ENCODE measurements at regions not wholly inside any gene's neighbourhood (a gene's known extent, or its start where the extent isn't known, plus 50 kb on each side); places are given as distances from the start of the nearest gene placed in this dataset.

- DNase-seq, result no peak
Observed at GRCh38 chr6:5946701-5947100, 60.0 kb downstream of the NRN1 start.

GRCh38 chr6:5946181-5946580, 60.5 kb downstream of the NRN1 start:
- DNase-seq, result no peak

DNA sequence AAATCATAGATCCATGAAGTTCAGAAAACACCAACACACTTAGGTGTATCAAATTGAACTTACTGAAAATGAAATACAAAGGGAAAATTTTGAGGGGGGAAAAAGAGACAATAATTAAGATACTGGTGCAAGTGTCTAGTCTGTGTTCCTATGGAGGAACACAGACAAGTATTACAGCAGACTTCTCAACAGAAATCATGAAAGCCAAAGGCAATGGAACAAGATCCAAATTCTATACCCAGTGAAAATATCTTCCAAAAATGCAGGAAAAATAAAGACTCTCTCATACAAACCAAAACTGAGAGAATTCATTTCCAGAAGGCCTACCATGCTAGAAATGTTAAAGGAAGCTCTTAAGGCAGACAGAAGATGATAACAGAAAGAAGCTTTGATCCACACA, 63.1 kb downstream of the NRN1 start:
- DNase-seq, result no peak

DNA sequence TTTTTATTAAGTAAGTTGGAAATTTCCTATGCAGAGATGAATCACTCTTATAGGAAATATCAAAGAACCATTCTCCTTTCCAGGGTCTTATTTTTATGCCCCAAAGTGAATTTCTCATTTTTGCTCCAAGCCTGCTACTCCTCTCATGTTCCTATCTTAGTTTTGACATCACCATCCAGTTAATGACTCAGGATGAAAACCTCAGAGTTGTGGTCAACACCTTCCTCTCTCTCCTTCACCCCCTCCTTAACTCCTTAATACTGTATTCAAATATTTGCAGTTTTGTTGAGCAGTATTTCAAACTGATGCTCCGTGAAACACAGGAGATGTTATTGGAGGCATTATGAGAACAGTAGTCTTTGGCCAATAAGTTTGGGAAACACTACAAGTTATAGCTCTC, 64.1 kb downstream of the NRN1 start:
- DNase-seq, result peak in 1 of 3 donors; percentile 29

DNA sequence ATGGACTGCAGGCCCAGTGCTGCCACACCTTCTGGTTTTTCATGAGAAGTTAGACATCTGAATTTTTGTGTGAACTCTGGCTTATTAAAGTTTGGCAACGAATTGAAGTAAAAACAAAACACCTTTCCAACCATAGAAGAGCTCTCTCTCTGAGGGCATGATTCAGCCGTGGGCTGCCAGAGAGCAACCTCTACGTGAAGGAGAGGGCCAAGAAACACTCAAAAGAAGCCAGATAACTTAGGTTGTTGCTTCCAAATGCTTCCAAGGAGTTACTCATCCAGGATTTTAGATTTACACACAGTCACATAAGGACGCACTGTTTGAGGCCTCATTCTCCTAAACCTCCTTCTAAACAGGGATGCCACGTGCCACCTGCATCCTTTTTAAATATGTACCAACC, 65.5 kb downstream of the NRN1 start:
- no peak for DNase-seq

- no peak for DNase-seq
Observed at GRCh38 chr6:5938934-5939333, 67.8 kb downstream of the NRN1 start.

DNA sequence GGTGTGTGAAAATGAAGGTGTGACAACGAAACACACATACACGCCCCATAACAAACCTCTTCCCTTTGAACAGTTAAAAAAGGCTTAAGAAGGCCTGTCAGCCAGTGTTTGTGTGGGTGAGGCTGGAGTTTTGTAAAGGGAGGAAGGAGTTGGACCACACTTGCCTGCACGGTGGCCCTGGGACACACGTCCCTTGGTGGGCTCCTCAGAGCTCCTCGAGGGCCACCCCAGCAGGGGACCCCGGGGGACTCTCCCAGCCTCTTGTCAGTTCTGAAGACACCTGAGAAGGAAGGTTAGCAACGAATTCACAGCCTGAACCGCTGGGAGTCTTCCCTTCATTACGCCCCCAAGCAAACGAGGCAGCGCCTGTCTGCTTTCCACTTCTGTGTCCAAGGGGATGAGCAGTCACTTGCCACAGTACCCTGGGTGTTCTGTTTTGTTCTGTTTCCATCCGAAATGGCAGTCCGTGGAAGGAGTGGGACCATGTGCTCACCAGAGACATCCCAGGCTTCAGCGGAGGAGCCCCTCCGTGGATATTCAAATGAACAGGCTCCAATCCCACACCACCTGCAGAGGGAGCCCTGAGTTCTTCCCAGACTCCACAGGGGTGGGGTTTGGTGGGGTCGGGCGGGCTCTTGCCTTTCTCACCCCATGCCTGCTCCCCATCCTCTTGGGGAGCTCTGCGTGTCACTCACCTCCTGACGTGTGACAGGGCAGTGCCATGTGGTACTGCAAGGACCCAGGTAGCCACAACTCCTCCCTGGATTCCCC, 68.6 kb downstream of the NRN1 start:
- DNase-seq, result no peak

GRCh38 chr6:5937169-5937909, 69.4 kb downstream of the NRN1 start:
- DNase-seq, result peak; percentile 49 to 71 (median 57)

- DNase-seq, result peak in 1 of 3 donors; percentile 62
Observed at GRCh38 chr6:5936631-5937030, 70.1 kb downstream of the NRN1 start.

GRCh38 chr6:5936140-5936539, 70.6 kb downstream of the NRN1 start:
- peak in 1 of 3 donors; percentile 41 for DNase-seq

DNA sequence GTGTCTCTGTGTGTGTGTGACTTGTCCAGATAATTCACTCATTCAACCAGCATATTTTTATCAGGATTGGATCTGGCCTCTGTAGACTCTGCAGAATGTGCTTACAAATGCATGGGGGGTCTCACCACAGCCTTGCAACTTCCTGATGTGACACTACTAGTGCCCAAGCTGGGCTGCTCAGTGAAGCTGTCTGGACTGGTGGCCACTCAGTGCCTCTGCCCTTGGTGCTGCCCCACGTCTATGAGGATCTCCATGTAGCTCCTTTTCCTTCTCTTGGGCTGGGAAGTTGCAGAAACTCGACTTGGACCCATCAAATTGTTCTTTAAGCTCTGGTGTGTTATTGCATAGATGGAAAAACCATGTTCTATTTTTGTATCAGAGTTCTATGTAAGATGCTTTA, 75.8 kb downstream of the NRN1 start:
- DNase-seq, result no peak

GRCh38 chr6:5930143-5930770, 76.5 kb downstream of the NRN1 start:
- no peak for DNase-seq

DNA sequence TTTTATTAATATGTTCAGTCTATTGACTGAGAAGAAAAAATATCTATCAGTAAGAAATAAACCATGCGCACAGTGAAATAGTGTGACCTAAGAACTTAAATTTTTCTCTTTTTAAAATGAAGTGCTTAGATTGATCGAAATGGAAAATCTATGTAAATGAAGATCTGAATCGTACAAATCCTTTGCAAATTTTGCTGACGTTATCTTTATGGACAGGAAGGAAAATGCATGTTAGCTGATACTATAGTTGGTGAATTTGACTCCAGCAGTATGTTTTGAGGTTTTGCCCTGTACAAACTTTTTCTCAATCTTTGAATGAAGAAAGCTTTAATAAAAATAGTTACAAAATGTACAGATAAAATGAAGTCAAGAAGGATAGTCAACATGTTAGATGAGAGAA, 82.9 kb downstream of the NRN1 start:
- DNase-seq, result no peak

DNA sequence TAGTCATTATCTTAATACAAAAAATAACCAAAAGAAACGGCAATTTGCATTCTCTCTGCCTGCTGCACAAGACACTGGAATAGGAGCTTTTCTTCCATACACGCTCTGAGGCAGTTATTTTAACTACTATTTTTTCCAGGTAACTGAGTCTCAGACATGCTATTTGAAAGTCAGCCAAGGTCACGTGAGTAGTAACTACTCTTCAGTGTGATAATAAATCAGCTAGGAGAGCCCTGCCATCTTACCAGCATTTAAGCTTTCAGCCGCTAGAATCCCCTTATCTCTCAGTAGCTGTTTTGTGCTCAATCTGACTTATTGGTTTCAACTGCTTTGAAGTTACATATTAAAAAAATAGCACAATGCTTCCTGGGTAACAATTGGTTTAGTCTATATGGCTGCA, 84.5 kb downstream of the NRN1 start:
- no peak for DNase-seq

GRCh38 chr6:5909721-5910120, 97.0 kb downstream of the NRN1 start:
- DNase-seq, result no peak

GRCh38 chr6:5906842-5907241, 99.9 kb downstream of the NRN1 start:
- no peak for DNase-seq

GRCh38 chr6:5906340-5906670, 100.4 kb downstream of the NRN1 start:
- DNase-seq, result no peak

DNA sequence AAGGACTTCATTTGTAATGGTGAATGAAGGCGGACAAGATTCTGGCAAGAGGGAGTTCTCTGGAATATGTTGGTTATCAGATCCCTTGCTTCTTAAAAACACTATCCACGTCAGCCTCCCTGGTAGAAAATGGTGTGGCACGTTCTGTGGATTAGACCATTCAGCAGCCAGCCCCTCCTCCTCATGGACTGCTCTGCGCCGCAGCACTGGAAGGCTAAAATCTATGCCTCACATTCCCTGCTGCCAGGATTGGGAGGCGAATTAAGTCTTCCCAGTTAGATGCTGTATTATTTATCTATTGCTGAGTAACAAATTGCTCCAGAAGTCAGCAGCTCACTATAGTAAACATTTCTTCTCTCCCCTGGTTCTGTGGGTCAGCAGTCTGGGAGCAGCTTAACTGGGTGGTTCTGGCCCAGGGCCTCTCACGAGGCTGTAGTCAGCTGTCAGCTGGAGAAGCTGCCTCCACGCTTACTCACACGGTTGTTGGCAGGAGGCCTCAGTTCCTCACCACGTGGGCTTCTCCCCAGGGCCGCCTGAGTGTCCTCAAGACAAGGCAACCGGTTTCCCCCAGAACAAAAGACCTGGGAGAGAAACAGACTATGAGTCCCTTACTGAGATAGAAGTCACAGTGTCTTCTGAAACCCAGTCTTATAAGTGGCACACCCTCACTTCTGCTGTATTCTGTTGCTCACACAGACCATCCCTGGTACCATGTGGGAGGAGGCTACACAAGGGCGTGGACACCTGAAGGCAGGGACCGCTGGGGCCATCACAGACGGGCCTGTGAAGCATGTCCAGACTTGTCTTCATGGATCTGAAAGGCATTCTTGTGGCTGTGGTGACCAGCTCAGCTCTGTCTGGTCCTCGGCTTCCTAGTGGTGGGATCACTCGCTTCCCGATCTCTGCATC, 101.0 kb downstream of the NRN1 start:
- DNase-seq, result peak; percentile 63 to 87 (median 81)

DNA sequence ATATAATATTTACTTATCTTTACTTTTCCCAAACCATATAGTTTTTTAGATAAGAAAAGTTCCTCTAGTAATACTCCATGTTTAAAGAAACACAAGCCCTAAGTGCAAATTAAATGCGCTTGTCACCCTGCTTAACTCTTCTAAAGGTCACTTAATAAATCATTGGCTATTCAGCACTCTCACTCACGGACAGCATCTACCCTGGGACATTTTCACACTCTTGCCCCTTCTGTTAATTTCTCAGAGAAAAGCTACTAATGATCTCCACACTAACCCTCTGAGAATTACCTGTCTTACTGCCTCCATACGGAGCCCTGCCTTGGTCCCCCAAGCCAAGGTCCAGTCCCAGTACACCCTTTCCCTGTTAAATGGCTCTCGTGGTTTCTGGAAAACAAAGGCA, 102.2 kb downstream of the NRN1 start:
- DNase-seq, result no peak

- no peak for DNase-seq
Observed at GRCh38 chr6:5899216-5900045, 107.3 kb downstream of the NRN1 start.

DNA sequence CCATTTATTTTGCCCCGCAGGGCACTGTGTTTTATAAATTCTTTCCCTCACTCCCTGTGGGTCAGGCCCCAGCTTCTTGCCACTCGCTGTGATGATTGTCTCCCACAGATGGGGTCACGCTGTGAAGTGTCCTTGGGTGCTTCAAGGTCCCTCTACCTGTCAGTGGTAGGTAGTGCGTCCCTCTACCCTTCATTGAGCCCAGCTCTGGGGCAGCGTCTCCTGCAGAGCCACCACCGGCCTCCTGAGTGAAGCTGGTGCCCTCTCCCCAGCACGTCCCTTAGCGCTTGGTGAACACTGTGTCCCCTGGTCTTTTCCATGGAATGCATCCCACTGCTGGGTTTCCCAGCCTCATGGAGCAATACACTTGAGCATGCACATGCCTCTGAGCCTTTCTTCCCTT, 108.2 kb downstream of the NRN1 start:
- DNase-seq, result no peak

All from muscle of back (tissue), 3 donors.